K562 (cell line): ENCODE measurements at regions not wholly inside any gene's neighbourhood (a gene's known extent, or its start where the extent isn't known, plus 50 kb on each side); places are given as distances from the start of the nearest gene placed in this dataset.
A peak's percentile ranks its signal among the peaks of the same experiment; 100 is the strongest.

Experiments used
- C11orf30 ChIP-seq: fragments of 450-650 bp; IDR thresholded peaks from 2 replicates; pipeline ENCODE4 v1.6.1; 2016; ENCODE audit warnings: low read depth, mild to moderate bottlenecking
- EP300 ChIP-seq: IDR thresholded peaks from 2 replicates; pipeline ENCODE4 v1.6.1; 2012; ENCODE audit warnings: low read length, improper control_type of control experiment
- ETV5 ChIP-seq: sonication (generic); formaldehyde crosslinking; IDR thresholded peaks from 2 replicates; pipeline ENCODE4 v1.4.0; 2020; ENCODE audit warnings: low read depth, mild to moderate bottlenecking, missing genetic modification reagents
- MIER1 ChIP-seq: fragments of 450-650 bp; IDR thresholded peaks from 2 replicates; pipeline ENCODE4 v1.6.1; 2016; ENCODE audit warnings: antibody characterized with exemption, mild to moderate bottlenecking, low read depth
- MTA1 ChIP-seq: fragments of 450-650 bp; IDR thresholded peaks from 2 replicates; pipeline ENCODE4 v1.6.1; 2017; ENCODE audit warnings: borderline replicate concordance
- RBM15 ChIP-seq: fragments of 200-400 bp; formaldehyde crosslinking; IDR thresholded peaks from 2 replicates; pipeline ENCODE4 v1.6.1; 2018; ENCODE audit warnings: mild to moderate bottlenecking, low read length, moderate library complexity; ENCODE audit not compliant: insufficient read depth
- RREB1 ChIP-seq: fragments of 250-450 bp; sonication (Bioruptor Pico); IDR thresholded peaks from 2 replicates; pipeline ENCODE4 v1.4.0; 2020
- SMARCE1 ChIP-seq: fragments of 450-650 bp; IDR thresholded peaks from 2 replicates; pipeline ENCODE4 v1.7.1; 2016; ENCODE audit warnings: mild to moderate bottlenecking
- TEAD1 ChIP-seq, 2 experiments: fragments of 450-650 bp in 1 of 2; sonication (generic) in 1 of 2; formaldehyde crosslinking; IDR thresholded peaks; 2 replicates each; pipeline versions ENCODE4 v1.4.0 to v1.8.0; 2020 to 2022; ENCODE audit warnings: mild to moderate bottlenecking in 2 of 2, missing genetic modification reagents in 1 of 2
- TEAD2 ChIP-seq: fragments of 450-650 bp; IDR thresholded peaks from 2 replicates; pipeline ENCODE4 v1.6.1; 2016; ENCODE audit warnings: missing genetic modification characterization, control low read depth, missing compliant biosample characterization
- TFE3 ChIP-seq: fragments of 450-650 bp; formaldehyde crosslinking; IDR thresholded peaks from 2 replicates; pipeline ENCODE4 v1.4.0; 2020; ENCODE audit warnings: mild to moderate bottlenecking, mixed read lengths
- USF1 ChIP-seq: sonication (generic); formaldehyde crosslinking; IDR thresholded peaks from 2 replicates; pipeline ENCODE4 v1.9.0; 2022; ENCODE audit warnings: mild to moderate bottlenecking, missing genetic modification reagents
- XRCC4 ChIP-seq: IDR thresholded peaks from one replicate; pipeline ENCODE4 v1.6.1; 2011; ENCODE audit not compliant: insufficient read depth, insufficient read length; ENCODE audit errors: extremely low read depth
- ZNF316 ChIP-seq: fragments of 450-650 bp; IDR thresholded peaks from 2 replicates; pipeline ENCODE4 v1.6.1; 2016
- ZNF518B ChIP-seq: fragments of 250-450 bp; sonication (Bioruptor Pico); IDR thresholded peaks from 2 replicates; pipeline ENCODE4 v1.5.0; 2021; ENCODE audit warnings: mild to moderate bottlenecking, moderate library complexity

- TF ChIP-seq TFE3 (CRISPR knock-in tag) (no peak), RREB1 (no peak), TEAD1 (CRISPR knock-in tag; IDR thresholded peaks at IDR 0.05) (no peak), RBM15 (no peak), MTA1 (no peak), XRCC4 (no peak), USF1 (CRISPR knock-in tag) (no peak), SMARCE1 (no peak), ETV5 (no peak), C11orf30 (0 out of 2 replicates have a peak, but pooled peaks have one; percentile 1), ZNF316 (peak; percentile 68), ZNF518B (CRISPR knock-in tag) (no peak), MIER1 (no peak), TEAD2 (no peak), EP300 (no peak)
- TF ChIP-seq, all 486 proteins: peak for 4
Measured at GRCh38 chr4:126038502-126039144, 723.9 kb downstream of the FAT4 start (continued).
